K562 (cell line): ENCODE measurements at regions not wholly inside any gene's neighbourhood (a gene's known extent, or its start where the extent isn't known, plus 50 kb on each side); places are given as distances from the start of the nearest gene placed in this dataset.

Experiments used
- ATF2 ChIP-seq: sonication (generic); formaldehyde crosslinking; IDR thresholded peaks from 2 replicates; pipeline ENCODE4 v1.8.1; 2022; ENCODE audit warnings: missing genetic modification reagents
- NONO ChIP-seq, 2 experiments: fragments of 200-400 bp in 1 of 2; fragments of 450-650 bp in 1 of 2; formaldehyde crosslinking in 1 of 2; IDR thresholded peaks; 2 replicates each; pipeline ENCODE4 v1.6.1; 2017; ENCODE audit warnings: low read depth in 2 of 2, mild to moderate bottlenecking in 2 of 2, moderate library complexity in 2 of 2, low read length in 1 of 2
- POLR2AphosphoS5 ChIP-seq: IDR thresholded peaks from 2 replicates; pipeline ENCODE4 v1.6.1; 2011; ENCODE audit warnings: mild to moderate bottlenecking, low read depth, low read length, moderate library complexity; ENCODE audit not compliant: control insufficient read depth, insufficient read depth
- RFX5 ChIP-seq: IDR thresholded peaks from 2 replicates; pipeline ENCODE4 v1.6.1; 2011; ENCODE audit warnings: low read depth, mild to moderate bottlenecking, improper control_type of control experiment, low read length
- TRIM24 ChIP-seq, 2 experiments: fragments of 450-650 bp; IDR thresholded peaks; 2 replicates each; pipeline ENCODE4 v1.6.1; 2016
- WHSC1 ChIP-seq: IDR thresholded peaks from one replicate; pipeline ENCODE4 v1.6.1; 2012; ENCODE audit warnings: low read length, control low read depth, inconsistent platforms
- YY1 ChIP-seq, 3 experiments: IDR thresholded peaks; 2 replicates each; pipeline ENCODE4 v1.6.1; 2011; ENCODE audit warnings: low read length in 2 of 3, mild to moderate bottlenecking in 2 of 3, moderate library complexity in 2 of 3, borderline replicate concordance in 1 of 3, control low read depth in 1 of 3, low read depth in 1 of 3; ENCODE audit not compliant: insufficient read depth in 3 of 3, insufficient replicate concordance in 2 of 3, control insufficient read depth in 1 of 3, insufficient read length in 1 of 3; ENCODE audit errors: extremely low read depth in 1 of 3
- TF ChIP-seq, protein P1 (sequence below): fragments of 450-650 bp; IDR thresholded peaks from 2 replicates; pipeline ENCODE4 v1.6.1; 2016; ENCODE audit warnings: missing biosample characterization, missing genetic modification characterization
- TF ChIP-seq, protein P2 (sequence below), 2 experiments: fragments of 450-650 bp in 1 of 2; sonication (generic) in 1 of 2; formaldehyde crosslinking; conservative IDR thresholded peaks; 2 replicates each; pipeline versions ENCODE4 v1.4.0 to v1.8.1; 2020 to 2022; ENCODE audit warnings: mild to moderate bottlenecking in 1 of 2, missing genetic modification reagents in 1 of 2
- TF ChIP-seq, protein P3 (sequence below), 3 experiments: IDR thresholded peaks in 2 of 3; conservative IDR thresholded peaks in 1 of 3; 2 replicates each; pipeline ENCODE4 v1.5.1; 2011 to 2012; ENCODE audit warnings: low read length in 3 of 3, mild to moderate bottlenecking in 3 of 3, control low read depth in 2 of 3, improper control_type of control experiment in 1 of 3, inconsistent platforms in 1 of 3, low read depth in 1 of 3, mixed read lengths in 1 of 3, moderate library complexity in 1 of 3; ENCODE audit not compliant: insufficient read depth in 2 of 3

GRCh38 chr15:31806106-31806505, 224.2 kb upstream of the CHRNA7 start:
- TF ChIP-seq WHSC1 (no peak), TRIM24 (IDR thresholded peaks at IDR 0.05) (no peak), RFX5 (no peak), NONO (IDR thresholded peaks at IDR 0.05; ENCODE audit: low read depth in 2 of 2, low read length in 1 of 2) (no peak), POLR2AphosphoS5 (no peak), YY1 (IDR thresholded peaks at IDR 0.05; ENCODE audit: borderline replicate concordance in 1 of 3, control insufficient read depth in 1 of 3, extremely low read depth in 1 of 3, insufficient read depth in 3 of 3, insufficient read length in 1 of 3, insufficient replicate concordance in 2 of 3, low read depth in 1 of 3, low read length in 2 of 3) (no peak), ATF2 (CRISPR knock-in tag) (no peak)
- TF ChIP-seq, protein P1, sequence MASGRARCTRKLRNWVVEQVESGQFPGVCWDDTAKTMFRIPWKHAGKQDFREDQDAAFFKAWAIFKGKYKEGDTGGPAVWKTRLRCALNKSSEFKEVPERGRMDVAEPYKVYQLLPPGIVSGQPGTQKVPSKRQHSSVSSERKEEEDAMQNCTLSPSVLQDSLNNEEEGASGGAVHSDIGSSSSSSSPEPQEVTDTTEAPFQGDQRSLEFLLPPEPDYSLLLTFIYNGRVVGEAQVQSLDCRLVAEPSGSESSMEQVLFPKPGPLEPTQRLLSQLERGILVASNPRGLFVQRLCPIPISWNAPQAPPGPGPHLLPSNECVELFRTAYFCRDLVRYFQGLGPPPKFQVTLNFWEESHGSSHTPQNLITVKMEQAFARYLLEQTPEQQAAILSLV (tag), result no peak
- TF ChIP-seq, protein P2, sequence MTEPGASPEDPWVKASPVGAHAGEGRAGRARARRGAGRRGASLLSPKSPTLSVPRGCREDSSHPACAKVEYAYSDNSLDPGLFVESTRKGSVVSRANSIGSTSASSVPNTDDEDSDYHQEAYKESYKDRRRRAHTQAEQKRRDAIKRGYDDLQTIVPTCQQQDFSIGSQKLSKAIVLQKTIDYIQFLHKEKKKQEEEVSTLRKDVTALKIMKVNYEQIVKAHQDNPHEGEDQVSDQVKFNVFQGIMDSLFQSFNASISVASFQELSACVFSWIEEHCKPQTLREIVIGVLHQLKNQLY (CRISPR knock-in tag; conservative IDR thresholded peaks at IDR 0.05), result no peak
- TF ChIP-seq, protein P3, sequence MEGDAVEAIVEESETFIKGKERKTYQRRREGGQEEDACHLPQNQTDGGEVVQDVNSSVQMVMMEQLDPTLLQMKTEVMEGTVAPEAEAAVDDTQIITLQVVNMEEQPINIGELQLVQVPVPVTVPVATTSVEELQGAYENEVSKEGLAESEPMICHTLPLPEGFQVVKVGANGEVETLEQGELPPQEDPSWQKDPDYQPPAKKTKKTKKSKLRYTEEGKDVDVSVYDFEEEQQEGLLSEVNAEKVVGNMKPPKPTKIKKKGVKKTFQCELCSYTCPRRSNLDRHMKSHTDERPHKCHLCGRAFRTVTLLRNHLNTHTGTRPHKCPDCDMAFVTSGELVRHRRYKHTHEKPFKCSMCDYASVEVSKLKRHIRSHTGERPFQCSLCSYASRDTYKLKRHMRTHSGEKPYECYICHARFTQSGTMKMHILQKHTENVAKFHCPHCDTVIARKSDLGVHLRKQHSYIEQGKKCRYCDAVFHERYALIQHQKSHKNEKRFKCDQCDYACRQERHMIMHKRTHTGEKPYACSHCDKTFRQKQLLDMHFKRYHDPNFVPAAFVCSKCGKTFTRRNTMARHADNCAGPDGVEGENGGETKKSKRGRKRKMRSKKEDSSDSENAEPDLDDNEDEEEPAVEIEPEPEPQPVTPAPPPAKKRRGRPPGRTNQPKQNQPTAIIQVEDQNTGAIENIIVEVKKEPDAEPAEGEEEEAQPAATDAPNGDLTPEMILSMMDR (IDR thresholded peaks at IDR 0.05 in 2 of 3, conservative IDR thresholded peaks at IDR 0.05 in 1 of 3; ENCODE audit: insufficient read depth in 2 of 3, low read depth in 1 of 3, low read length in 3 of 3), result no peak
